HEK293T (cell line): ENCODE measurements at regions not wholly inside any gene's neighbourhood (a gene's known extent, or its start where the extent isn't known, plus 50 kb on each side); places are given as distances from the start of the nearest gene placed in this dataset.

Experiments
- BHLHE40 ChIP-seq: fragments of 450-650 bp; IDR thresholded peaks from 2 replicates; pipeline ENCODE4 v1.6.1; 2016; ENCODE audit warnings: mild to moderate bottlenecking, moderate library complexity, borderline replicate concordance
- FOXA1 ChIP-seq: fragments of 450-650 bp; IDR thresholded peaks from 2 replicates; pipeline ENCODE4 v1.6.1; 2016; ENCODE audit warnings: mild to moderate bottlenecking
- FOXK2 ChIP-seq: fragments of 450-650 bp; IDR thresholded peaks from 2 replicates; pipeline ENCODE4 v1.6.1; 2016; ENCODE audit warnings: mild to moderate bottlenecking
- FOXM1 ChIP-seq: fragments of 450-650 bp; IDR thresholded peaks from 2 replicates; pipeline ENCODE4 v1.6.1; 2017; ENCODE audit warnings: mild to moderate bottlenecking, borderline replicate concordance
- HDGF ChIP-seq: fragments of 450-650 bp; IDR thresholded peaks from 2 replicates; pipeline ENCODE4 v1.6.1; 2017; ENCODE audit warnings: antibody characterized with exemption, borderline replicate concordance
- SP1 ChIP-seq: fragments of 450-650 bp; IDR thresholded peaks from 2 replicates; pipeline ENCODE4 v1.6.1; 2017
- TARDBP ChIP-seq: fragments of 450-650 bp; IDR thresholded peaks from 2 replicates; pipeline ENCODE4 v1.6.1; 2016
- ZNF384 ChIP-seq: fragments of 450-650 bp; IDR thresholded peaks from 2 replicates; pipeline ENCODE4 v1.6.1; 2016
- TF ChIP-seq, protein P1 (sequence below): fragments of 450-650 bp; IDR thresholded peaks from 2 replicates; pipeline ENCODE4 v1.6.1; 2016

GRCh38 chr20:19913927-19914614 lies 103.1 kb upstream of the NAA20 start:
- TF ChIP-seq FOXA1: no peak
- no peak for TF ChIP-seq HDGF
- no peak for TF ChIP-seq BHLHE40
- no peak for TF ChIP-seq TARDBP
- TF ChIP-seq FOXK2: no peak
- no peak for TF ChIP-seq FOXM1
- TF ChIP-seq, protein P1, sequence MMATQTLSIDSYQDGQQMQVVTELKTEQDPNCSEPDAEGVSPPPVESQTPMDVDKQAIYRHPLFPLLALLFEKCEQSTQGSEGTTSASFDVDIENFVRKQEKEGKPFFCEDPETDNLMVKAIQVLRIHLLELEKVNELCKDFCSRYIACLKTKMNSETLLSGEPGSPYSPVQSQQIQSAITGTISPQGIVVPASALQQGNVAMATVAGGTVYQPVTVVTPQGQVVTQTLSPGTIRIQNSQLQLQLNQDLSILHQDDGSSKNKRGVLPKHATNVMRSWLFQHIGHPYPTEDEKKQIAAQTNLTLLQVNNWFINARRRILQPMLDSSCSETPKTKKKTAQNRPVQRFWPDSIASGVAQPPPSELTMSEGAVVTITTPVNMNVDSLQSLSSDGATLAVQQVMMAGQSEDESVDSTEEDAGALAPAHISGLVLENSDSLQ: no peak
- no peak for TF ChIP-seq ZNF384
- no peak for TF ChIP-seq SP1
